IMR-90 (cell line): ENCODE measurements at regions not wholly inside any gene's neighbourhood (a gene's known extent, or its start where the extent isn't known, plus 50 kb on each side); places are given as distances from the start of the nearest gene placed in this dataset.

Source experiments
- BHLHE40 ChIP-seq: fragments of 150-350 bp; IDR thresholded peaks from 2 replicates; pipeline ENCODE4 v1.6.1; 2016; ENCODE audit warnings: mild to moderate bottlenecking, low read depth, low read length
- CEBPB ChIP-seq: IDR thresholded peaks from 2 replicates; pipeline ENCODE4 v1.6.1; 2012; ENCODE audit warnings: low read depth, low read length, improper control_type of control experiment
- CTCF ChIP-seq: conservative IDR thresholded peaks from 2 replicates; pipeline ENCODE4 v1.5.1; 2012; ENCODE audit warnings: mild to moderate bottlenecking, low read depth, low read length, improper control_type of control experiment
- ELK1 ChIP-seq: fragments of 150-350 bp; IDR thresholded peaks from 2 replicates; pipeline ENCODE4 v1.6.1; 2016; ENCODE audit warnings: low read depth, mild to moderate bottlenecking, low read length, moderate library complexity, borderline replicate concordance
- MXI1 ChIP-seq: IDR thresholded peaks from 2 replicates; pipeline ENCODE4 v1.6.1; 2012; ENCODE audit warnings: low read depth, mild to moderate bottlenecking, low read length, moderate library complexity, borderline replicate concordance
- POLR2A ChIP-seq: IDR thresholded peaks from 2 replicates; pipeline ENCODE4 v1.6.1; 2012; ENCODE audit warnings: mild to moderate bottlenecking, low read depth, low read length
- RAD21 ChIP-seq: IDR thresholded peaks from 2 replicates; pipeline ENCODE4 v1.6.1; 2012; ENCODE audit warnings: low read length, improper control_type of control experiment
- RCOR1 ChIP-seq: IDR thresholded peaks from 2 replicates; pipeline ENCODE4 v1.6.1; 2012; ENCODE audit warnings: mild to moderate bottlenecking, low read length, improper control_type of control experiment; ENCODE audit not compliant: insufficient replicate concordance
- RFX5 ChIP-seq: IDR thresholded peaks from 2 replicates; pipeline ENCODE4 v1.8.0; 2012; ENCODE audit warnings: low read depth, mild to moderate bottlenecking, low read length, moderate library complexity
- SMC3 ChIP-seq: fragments of 150-350 bp; IDR thresholded peaks from 2 replicates; pipeline ENCODE4 v1.6.1; 2016; ENCODE audit warnings: low read depth, mild to moderate bottlenecking, antibody characterized with exemption, low read length, moderate library complexity
- USF2 ChIP-seq: fragments of 150-350 bp; IDR thresholded peaks from 2 replicates; pipeline ENCODE4 v1.6.1; 2017; ENCODE audit warnings: mild to moderate bottlenecking, antibody characterized with exemption, low read length, low read depth

GRCh38 chr2:235343156-235343774, 150.6 kb upstream of the AGAP1 start:
- no peak for TF ChIP-seq CTCF
- TF ChIP-seq RFX5, result no peak
- no peak for TF ChIP-seq POLR2A
- no peak for TF ChIP-seq BHLHE40
- TF ChIP-seq RAD21, result no peak
- TF ChIP-seq ELK1, result no peak
- no peak for TF ChIP-seq SMC3
- TF ChIP-seq MXI1, result no peak
- no peak for TF ChIP-seq USF2
- TF ChIP-seq CEBPB, result no peak
- no peak for TF ChIP-seq RCOR1
